Mammary epithelial cell (primary cell): ENCODE measurements at regions not wholly inside any gene's neighbourhood (a gene's known extent, or its start where the extent isn't known, plus 50 kb on each side); places are given as distances from the start of the nearest gene placed in this dataset.

Experiments used
- CTCF ChIP-seq, 2 donors: IDR thresholded peaks in 1 of 2; conservative IDR thresholded peaks in 1 of 2; 2 replicates each; pipeline ENCODE4 v1.5.1; 2011 to 2012; ENCODE audit warnings: inconsistent platforms in 2 of 2, low read length in 2 of 2, mild to moderate bottlenecking in 2 of 2, control low read depth in 1 of 2, low read depth in 1 of 2; ENCODE audit not compliant: insufficient read depth in 1 of 2; ENCODE audit errors: extremely low read depth in 1 of 2
- EZH2 ChIP-seq: IDR thresholded peaks from 2 replicates; pipeline ENCODE4 v1.6.1; 2012; ENCODE audit warnings: low read length, inconsistent platforms, borderline replicate concordance

GRCh38 chr18:25826823-25827222 lies 263.6 kb downstream of the SS18 start:
- TF ChIP-seq EZH2 (no peak), CTCF (conservative IDR thresholded peaks at IDR 0.05 in 1 of 2, IDR thresholded peaks at IDR 0.05 in 1 of 2; ENCODE audit: extremely low read depth in 1 of 2, insufficient read depth in 1 of 2, low read depth in 1 of 2, low read length in 2 of 2) (no peak)
